ENCODE measurements at regions not wholly inside any gene's neighbourhood (a gene's known extent, or its start where the extent isn't known, plus 50 kb on each side); places are given as distances from the start of the nearest gene placed in this dataset.

DNA sequence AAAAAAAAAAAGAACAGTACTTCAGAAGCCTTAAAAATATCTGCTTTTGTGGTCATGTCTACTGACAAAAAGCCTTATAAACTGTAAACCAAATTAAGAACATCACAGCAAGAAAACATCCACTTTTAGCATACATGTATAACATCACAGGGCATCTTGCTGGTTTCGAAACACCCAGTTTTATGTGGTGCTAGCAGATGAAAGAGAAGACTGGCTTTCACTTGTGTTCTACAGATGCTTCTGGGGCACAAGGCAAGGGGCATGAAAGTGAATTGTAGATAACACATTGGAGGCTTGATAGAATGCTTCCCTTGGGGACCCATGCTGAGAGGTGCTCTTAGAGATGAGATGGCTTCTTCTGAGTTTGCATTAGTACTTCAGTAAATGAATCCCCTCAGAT, 543.7 kb upstream of the PKN2 start:
- TF ChIP-seq POLR2A (IDR thresholded peaks at IDR 0.05; ENCODE audit: low read length) (no peak), GATA1 (IDR thresholded peaks at IDR 0.05; ENCODE audit: low read depth, low read length) (no peak)

All from erythroblast (primary cell).